SIG-M5 treated with dmso at 0.1 percent for 504 hours (cell line): ENCODE measurements at regions not wholly inside any gene's neighbourhood (a gene's known extent, or its start where the extent isn't known, plus 50 kb on each side); places are given as distances from the start of the nearest gene placed in this dataset.

ENCODE experiments used
- DNase-seq: peaks from one replicate; lab custom pipeline; 2025; ENCODE audit not compliant: unreplicated experiment; lab: John Stamatoyannopoulos, UW

GRCh38 chr20:48286601-48287000 lies 501.3 kb upstream of the SULF2 start:
- DNase-seq, result no peak

- no peak for DNase-seq
Observed at GRCh38 chr20:48285656-48286055, 500.4 kb upstream of the SULF2 start.

GRCh38 chr20:48284837-48285236 lies 499.6 kb upstream of the SULF2 start:
- no peak for DNase-seq

GRCh38 chr20:48284315-48284714 lies 499.0 kb upstream of the SULF2 start:
- no peak for DNase-seq

- DNase-seq, result peak; percentile 78
Observed at GRCh38 chr20:48283470-48284110, 498.3 kb upstream of the SULF2 start.

DNA sequence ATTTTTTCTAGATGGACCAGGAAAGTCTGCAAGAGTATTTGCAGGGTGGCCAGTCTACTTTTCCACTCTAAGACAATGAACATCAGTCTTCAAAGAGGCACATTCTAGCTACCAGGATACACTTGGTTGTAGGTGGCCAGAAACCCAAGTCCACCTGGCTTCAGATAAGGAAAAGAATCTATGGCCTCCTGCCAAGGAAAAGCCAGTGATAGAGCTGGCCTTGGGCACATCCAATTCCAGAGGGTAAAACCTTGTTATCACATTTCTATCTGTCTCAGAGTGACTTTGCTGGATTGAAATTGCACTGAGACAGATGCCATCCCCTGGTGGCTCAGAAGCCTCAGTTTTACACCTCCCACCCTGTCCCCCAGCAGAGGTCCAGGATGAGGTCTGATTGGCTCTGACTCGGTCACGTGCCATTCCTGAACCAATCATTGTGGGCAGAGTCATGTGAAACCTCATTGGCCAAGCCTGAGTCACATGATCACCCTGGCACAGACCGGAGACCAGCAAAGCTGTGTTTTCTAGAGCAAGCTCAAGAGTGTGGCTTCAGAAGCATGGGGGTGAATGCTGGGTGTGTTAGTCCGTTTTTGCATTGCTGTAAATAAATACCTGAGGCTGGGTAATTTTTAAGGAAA lies 497.4 kb upstream of the SULF2 start:
- DNase-seq, result no peak

GRCh38 chr20:48281501-48281900 lies 496.2 kb upstream of the SULF2 start:
- DNase-seq, result no peak

- DNase-seq, result no peak
Observed at GRCh38 chr20:48278961-48279481, 493.7 kb upstream of the SULF2 start.

DNA sequence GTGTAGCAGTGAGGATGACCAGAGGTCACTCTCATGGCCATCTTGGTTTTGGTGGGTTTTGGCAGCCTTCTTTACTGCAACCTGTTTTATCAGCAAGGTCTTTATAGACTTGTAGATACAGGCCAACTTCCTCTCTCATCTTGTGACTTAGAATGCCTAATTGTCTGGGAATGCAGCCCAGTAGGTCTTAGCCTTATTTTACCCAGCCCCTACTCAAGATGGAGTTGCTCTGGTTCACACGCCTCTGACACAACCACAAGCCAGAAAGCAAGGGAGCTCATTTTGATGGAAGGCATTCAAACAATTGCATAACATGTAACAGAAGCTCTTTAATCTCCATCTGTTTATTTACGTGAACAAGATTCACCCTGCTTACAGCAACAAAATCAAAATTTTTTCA lies 492.0 kb upstream of the SULF2 start:
- DNase-seq, result no peak

DNA sequence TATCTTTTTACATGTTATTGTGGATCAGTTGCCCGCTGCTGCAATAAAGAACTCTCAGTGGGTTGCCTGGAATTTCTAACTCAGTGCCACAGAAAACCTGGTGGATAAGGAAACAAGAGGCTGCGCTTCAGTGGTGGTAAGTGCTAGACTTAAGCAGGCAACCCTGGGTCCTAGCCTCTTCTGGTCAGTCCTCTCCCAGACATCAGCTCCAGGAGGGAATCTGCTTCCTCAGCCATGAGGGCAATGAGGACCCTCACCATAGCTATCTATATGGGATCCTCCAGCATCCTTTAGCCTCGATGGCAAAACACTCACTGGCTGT lies 490.7 kb upstream of the SULF2 start:
- DNase-seq, result no peak

GRCh38 chr20:48275286-48276020 lies 490.2 kb upstream of the SULF2 start:
- DNase-seq, result no peak

DNA sequence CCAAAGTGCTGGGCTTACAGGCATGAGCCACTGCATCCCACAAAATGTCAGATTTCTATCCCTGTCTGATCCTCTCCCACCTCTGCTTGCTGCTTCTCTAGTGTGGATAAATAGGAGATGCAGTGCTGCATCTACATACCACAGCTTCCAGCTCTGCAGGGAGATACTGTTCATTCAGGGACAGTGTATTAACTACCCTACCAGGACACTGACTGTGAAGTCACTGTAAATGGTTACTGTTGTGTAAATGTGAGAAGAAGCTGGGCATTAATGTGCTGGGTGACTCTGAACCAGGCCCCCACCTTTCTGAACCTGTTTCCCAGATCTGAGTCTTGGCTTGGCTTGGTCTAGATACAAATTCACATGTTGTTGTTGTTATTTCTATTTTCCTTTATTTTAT lies 488.6 kb upstream of the SULF2 start:
- DNase-seq, result no peak

DNA sequence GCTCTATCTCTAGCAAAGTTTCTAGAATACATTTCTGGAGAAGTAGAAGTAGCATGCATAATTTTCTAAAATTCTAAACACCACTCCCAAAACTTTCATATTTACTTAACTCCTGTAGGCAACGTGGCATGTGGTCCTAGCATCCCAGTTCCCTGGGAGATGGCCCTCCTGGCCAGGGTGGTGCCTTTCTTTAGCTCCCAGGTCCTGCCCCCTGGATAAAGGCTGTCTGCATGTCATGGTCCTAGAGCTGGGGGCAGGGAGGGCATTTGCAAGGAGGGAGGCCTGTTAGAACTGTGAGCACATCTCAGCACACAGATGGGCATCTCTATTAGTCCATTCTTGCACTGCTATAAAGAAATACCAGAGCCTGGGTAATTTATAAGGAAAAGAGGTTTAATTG lies 485.6 kb upstream of the SULF2 start:
- DNase-seq, result no peak

DNA sequence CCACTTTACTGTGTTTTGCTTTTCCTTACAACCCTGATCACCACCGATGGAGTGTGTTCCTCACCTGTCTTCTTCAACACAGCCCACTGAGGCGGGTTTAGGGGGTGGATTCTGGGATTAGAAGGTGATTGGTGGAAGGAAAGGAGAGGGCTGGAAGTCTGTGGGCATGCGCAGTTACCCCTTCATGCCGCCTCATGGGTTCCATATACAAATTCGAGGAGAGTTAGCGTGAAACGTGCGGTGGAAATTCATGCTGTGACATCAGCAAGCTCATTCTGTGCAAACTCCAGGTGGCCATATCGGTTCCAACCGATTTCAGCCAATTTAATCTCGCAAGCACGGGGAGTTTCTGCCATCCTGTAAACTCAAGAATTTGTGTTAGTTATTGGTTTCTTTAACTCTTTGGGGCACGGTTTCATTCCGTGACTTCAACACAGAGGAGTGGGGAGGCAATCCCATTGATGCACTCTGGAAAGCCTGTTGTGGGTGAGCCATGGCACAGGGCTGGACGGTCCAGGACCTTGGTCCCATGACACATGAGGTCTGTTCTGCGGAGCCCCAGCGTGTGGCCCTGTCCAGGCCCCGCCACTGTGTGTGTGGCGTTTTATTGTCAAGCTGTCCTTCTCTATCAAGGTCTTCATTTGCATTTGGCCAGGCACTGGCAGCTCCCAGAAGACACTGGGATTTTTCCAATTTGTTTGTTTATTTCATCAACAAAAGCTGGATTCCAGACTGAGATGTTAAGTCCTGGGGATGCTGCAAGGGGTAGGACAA lies 482.8 kb upstream of the SULF2 start:
- no peak for DNase-seq

- no peak for DNase-seq
Observed at GRCh38 chr20:48266571-48266970, 481.3 kb upstream of the SULF2 start.

DNA sequence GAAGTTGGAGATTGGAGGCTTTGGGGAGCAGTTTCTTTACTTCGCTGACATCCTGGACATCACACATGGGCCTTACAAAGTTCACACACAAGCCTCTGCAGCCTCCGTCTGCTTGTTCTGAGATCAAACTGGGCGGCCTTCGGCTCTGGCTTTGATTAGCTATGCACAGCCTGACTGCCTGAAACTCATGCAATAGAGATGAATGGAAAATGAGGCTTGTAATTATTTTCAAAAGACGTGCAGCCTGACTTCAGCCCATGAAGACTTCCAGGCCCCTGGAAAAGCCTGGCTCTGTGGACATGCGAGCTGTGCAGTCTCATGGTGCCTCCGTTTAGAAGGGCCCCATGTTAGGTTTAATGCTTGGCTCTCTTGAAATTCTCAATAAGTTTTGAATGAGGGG lies 480.5 kb upstream of the SULF2 start:
- DNase-seq, result no peak

DNA sequence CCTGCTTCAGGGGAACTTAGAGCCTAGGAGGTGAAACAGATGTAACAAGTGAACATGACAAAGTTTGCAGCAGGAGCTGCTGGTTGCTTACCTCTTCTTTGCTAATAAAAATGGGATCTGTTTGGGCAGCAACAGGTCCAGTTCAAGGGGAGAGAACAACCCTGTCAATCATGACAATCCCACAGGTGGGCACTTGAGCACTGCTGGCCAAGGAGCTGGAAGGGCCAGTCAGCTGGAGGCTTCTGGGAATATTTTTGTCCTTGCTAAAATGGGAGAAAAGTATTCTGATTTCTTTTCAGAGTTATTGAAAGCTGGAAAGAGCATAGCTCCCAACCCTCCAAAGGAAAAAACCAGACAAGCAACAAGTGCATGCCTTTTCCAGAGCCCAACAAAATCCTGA lies 477.7 kb upstream of the SULF2 start:
- DNase-seq, result no peak

GRCh38 chr20:48262466-48262865 lies 477.2 kb upstream of the SULF2 start:
- DNase-seq, result no peak

DNA sequence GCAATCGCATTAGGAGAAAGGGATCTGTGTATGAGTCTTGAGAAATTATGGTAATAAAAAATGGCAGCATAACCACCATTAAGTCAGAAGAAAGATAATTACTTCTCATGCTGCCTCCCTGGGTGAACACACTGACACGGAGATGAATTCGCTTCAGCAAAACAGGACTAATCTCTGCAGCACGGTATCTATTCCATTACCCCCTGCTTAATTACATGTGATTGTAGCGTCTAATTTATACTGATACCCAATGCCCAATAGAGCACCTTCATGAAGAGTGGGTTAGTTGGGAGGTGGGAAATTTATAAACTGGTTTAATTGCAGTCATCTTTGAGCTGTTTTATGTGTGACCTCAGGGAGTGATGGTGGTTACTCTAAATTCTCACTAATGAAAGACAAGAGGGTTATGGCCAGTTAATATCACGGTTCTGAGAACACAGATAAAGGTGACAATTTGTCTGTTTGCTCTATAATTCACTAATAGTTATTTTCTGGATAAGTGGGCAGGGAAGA lies 476.2 kb upstream of the SULF2 start:
- DNase-seq, result no peak

DNA sequence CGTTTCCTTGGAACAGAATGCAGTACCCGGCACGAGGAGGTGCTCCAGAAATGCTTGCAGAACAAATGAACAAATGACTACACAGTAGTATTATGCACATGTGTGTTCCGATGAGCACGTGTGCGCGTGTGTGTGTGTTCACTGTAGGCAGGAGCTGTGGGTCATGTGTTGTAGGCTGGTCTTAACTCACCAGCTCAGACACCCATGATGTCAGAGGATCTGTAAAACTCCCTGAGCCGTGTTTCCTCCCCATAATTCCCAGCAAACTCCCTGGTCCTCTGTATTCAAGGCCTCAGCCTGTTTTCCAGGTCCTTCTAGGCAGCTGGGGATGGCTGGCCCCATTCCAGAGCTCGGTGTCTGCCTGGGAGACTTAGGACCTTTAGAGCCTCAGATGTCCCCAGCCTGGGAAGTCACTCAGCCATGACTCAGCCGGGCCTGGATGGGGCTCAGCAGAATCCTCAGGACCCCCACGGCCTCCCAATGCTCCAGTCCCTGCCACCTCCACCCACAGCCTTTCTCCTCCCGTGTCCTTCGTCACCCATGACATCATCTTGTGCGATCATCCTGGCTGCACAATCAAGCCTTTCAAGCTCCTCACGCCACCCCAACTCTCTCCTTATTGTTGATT lies 475.0 kb upstream of the SULF2 start:
- DNase-seq, result no peak

DNA sequence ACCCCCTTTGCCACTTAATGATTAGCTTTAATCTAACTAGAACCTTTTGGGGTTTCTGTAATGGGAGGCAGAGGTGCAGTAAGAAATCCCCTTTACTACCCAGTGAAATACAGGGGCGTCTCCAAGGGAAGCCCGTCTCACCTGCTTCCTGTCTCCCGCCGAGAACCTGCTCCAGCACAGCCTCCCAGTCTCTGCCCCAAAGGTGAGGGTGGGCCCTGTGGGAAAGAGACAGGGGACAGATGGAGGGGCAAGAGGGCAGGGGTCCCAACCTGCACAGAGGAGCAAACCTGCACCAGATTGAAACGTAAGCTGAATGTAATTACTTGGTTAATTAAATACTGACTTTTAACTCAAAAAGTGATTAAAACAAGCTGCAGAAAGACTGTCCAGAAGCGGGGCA lies 474.2 kb upstream of the SULF2 start:
- DNase-seq, result no peak
